ENCODE measurements at regions not wholly inside any gene's neighbourhood (a gene's known extent, or its start where the extent isn't known, plus 50 kb on each side); places are given as distances from the start of the nearest gene placed in this dataset.
"Not testable (repeated sequence)": the region's sequence is repeated elsewhere in the genome, so short reads cannot be mapped to it uniquely, and the experiment has no call there.

GRCh38 chr16:88310796-88311605, 71.8 kb upstream of the ZNF469 start:
- H3K4me1 Mint-ChIP-seq, result no peaks in the 10 kb centered on the region
- Histone ChIP-seq H3K4me1 (ENCODE audit: insufficient read depth) (no peaks in the 10 kb centered on the region), H4K20me1 (replicated peaks; ENCODE audit: insufficient read depth) (no peaks in the 10 kb centered on the region), H3K27me3 (ENCODE audit: insufficient read depth) (no peaks in the 10 kb centered on the region), H3K79me2 (replicated peaks; ENCODE audit: insufficient read depth) (no peaks in the 10 kb centered on the region), H3K27ac (ENCODE audit: low read depth) (no peak overlapping the region), H3K4me3 (no peak overlapping the region), H3K9me2 (ENCODE audit: insufficient read depth) (no peaks in the 10 kb centered on the region), H2AFZ (no peak overlapping the region), H3K4me2 (no peak overlapping the region), H3F3A (replicated peaks; ENCODE audit: low read depth) (no peaks in the 10 kb centered on the region), H3K36me3 (ENCODE audit: insufficient read depth) (no peaks in the 10 kb centered on the region)
- H3K27me3 Mint-ChIP-seq (ENCODE audit: insufficient read depth, low read depth, poor library complexity), result peaks cover 6% of the 10 kb centered on the region
- no peak for ATAC-seq
- no peak overlapping the region for H3K27ac Mint-ChIP-seq
- peaks cover 5% of the 10 kb centered on the region; the same call in 1 of the 3 replicates for H3K36me3 Mint-ChIP-seq (ENCODE audit: low read depth)
- H3K9me3 Mint-ChIP-seq, result peaks cover 35% of the 10 kb centered on the region
- no peak for DNase-seq (ENCODE audit: low spot score)
- H3K4me3 Mint-ChIP-seq, result no peak overlapping the region
- no peak for TF ChIP-seq EZH2 (IDR thresholded peaks at IDR 0.05; ENCODE audit: low read depth, unreplicated experiment)
- no peak for TF ChIP-seq NANOG (IDR thresholded peaks at IDR 0.05; ENCODE audit: borderline replicate concordance)
- no peak for TF ChIP-seq STAT1 (IDR thresholded peaks at IDR 0.05; ENCODE audit: unreplicated experiment)
- TF ChIP-seq ZNF331 (CRISPR knock-in tag; IDR thresholded peaks at IDR 0.05; ENCODE audit: low read depth), result no peak

GRCh38 chr16:88311860-88312259, 70.9 kb upstream of the ZNF469 start:
- H3K36me3 Mint-ChIP-seq (ENCODE audit: low read depth); H3K9me2 ChIP-seq (ENCODE audit: insufficient read depth); H3K4me3 ChIP-seq; H4K20me1 ChIP-seq (replicated peaks; ENCODE audit: insufficient read depth); H3K27ac ChIP-seq (ENCODE audit: low read depth); H3F3A ChIP-seq (replicated peaks; ENCODE audit: low read depth); H3K27me3 Mint-ChIP-seq (ENCODE audit: insufficient read depth, low read depth, poor library complexity); H2AFZ ChIP-seq; H3K4me1 ChIP-seq (ENCODE audit: insufficient read depth); H3K27ac Mint-ChIP-seq; ATAC-seq; H3K27me3 ChIP-seq (ENCODE audit: insufficient read depth); H3K4me1 Mint-ChIP-seq; DNase-seq (ENCODE audit: low spot score); H3K79me2 ChIP-seq (replicated peaks; ENCODE audit: insufficient read depth); H3K4me3 Mint-ChIP-seq; H3K36me3 ChIP-seq (ENCODE audit: insufficient read depth); H3K4me2 ChIP-seq: not testable (repeated sequence)
- peaks cover 31% of the 10 kb centered on the region for H3K9me3 Mint-ChIP-seq

- H4K20me1 ChIP-seq (replicated peaks; ENCODE audit: insufficient read depth), result no peaks in the 10 kb centered on the region
- H3K27me3 ChIP-seq (ENCODE audit: insufficient read depth), result no peaks in the 10 kb centered on the region
- H3K4me1 ChIP-seq (ENCODE audit: insufficient read depth), result no peaks in the 10 kb centered on the region
- H3K27ac Mint-ChIP-seq, result no peak overlapping the region
- peaks cover 23% of the 10 kb centered on the region for H3K9me3 Mint-ChIP-seq
- no peaks in the 10 kb centered on the region; the same call in 2 of the 3 replicates for H3K4me1 Mint-ChIP-seq
- peaks cover 6% of the 10 kb centered on the region for H3K27me3 Mint-ChIP-seq (ENCODE audit: insufficient read depth, low read depth, poor library complexity)
- H3K36me3 Mint-ChIP-seq (ENCODE audit: low read depth), result no peaks in the 10 kb centered on the region; the same call in 2 of the 3 replicates
- DNase-seq (ENCODE audit: low spot score) (no peak), ATAC-seq (no peak)
- no peaks in the 10 kb centered on the region for H3K79me2 ChIP-seq (replicated peaks; ENCODE audit: insufficient read depth)
- no peak overlapping the region for H2AFZ ChIP-seq
- H3F3A ChIP-seq (replicated peaks; ENCODE audit: low read depth), result no peaks in the 10 kb centered on the region
- H3K9me2 ChIP-seq (ENCODE audit: insufficient read depth), result no peaks in the 10 kb centered on the region
- H3K4me3 Mint-ChIP-seq, result no peak overlapping the region
- no peak overlapping the region for H3K27ac ChIP-seq (ENCODE audit: low read depth)
- no peak overlapping the region for H3K4me2 ChIP-seq
- H3K36me3 ChIP-seq (ENCODE audit: insufficient read depth), result no peaks in the 10 kb centered on the region
- no peak overlapping the region for H3K4me3 ChIP-seq
- no peak for TF ChIP-seq EZH2phosphoT487 (IDR thresholded peaks at IDR 0.05; ENCODE audit: unreplicated experiment)
- no peak for TF ChIP-seq CTCF (conservative IDR thresholded peaks at IDR 0.05; ENCODE audit: low read depth in 2 of 2)
- no peak for TF ChIP-seq ZNF114 (CRISPR knock-in tag; IDR thresholded peaks at IDR 0.05)
- no peak for TF ChIP-seq EZH2 (IDR thresholded peaks at IDR 0.05; ENCODE audit: low read depth, unreplicated experiment)
- no peak for TF ChIP-seq REST (IDR thresholded peaks at IDR 0.05; ENCODE audit: unreplicated experiment)
- no peak for TF ChIP-seq POLR2AphosphoS5 (IDR thresholded peaks at IDR 0.05; ENCODE audit: low read depth)
Measured at GRCh38 chr16:88312732-88313131, 70.0 kb upstream of the ZNF469 start.
